ENCODE measurements at regions not wholly inside any gene's neighbourhood (a gene's known extent, or its start where the extent isn't known, plus 50 kb on each side); places are given as distances from the start of the nearest gene placed in this dataset.

DNA sequence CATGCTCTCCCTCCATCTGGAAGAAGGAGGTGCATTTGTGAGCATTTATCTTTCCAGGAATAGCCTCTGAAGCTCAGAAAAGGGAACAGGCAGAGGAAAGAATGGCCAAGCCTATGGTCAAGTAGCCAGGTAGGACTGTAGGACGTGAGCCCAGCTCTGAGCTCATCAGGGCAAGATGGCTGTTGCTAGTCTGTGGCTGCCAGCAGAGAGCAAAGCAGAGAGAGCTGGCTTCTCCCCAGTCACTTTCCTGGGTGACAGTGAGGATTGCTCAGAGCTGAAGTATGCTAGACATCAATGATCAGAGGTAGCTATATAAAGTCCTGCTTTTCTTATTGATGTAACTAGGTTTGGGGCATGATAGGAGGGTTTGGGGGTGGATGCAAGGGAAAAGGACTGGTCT, 146.1 kb upstream of the SLC24A5 start:
- Histone ChIP-seq H3K36me3 (ENCODE audit: insufficient read depth, low read length) (no peaks in the 10 kb centered on the region), H3K9me3 (ENCODE audit: low read length) (no peaks in the 10 kb centered on the region), H3F3A (ENCODE audit: insufficient read depth, low read length, poor library complexity, severe bottlenecking) (no peaks in the 10 kb centered on the region), H2AFZ (ENCODE audit: low read depth, low read length) (no peak overlapping the region), H3K27ac (ENCODE audit: low read length) (no peak overlapping the region), H3K27me3 (ENCODE audit: insufficient read depth, low read depth, low read length) (no peaks in the 10 kb centered on the region), H4K20me1 (ENCODE audit: insufficient read depth) (no peaks in the 10 kb centered on the region), H3K79me2 (replicated peaks; ENCODE audit: insufficient read depth, low read length) (no peaks in the 10 kb centered on the region), H3K4me3 (ENCODE audit: low read length) (no peak overlapping the region), H3K9ac (ENCODE audit: low read length) (no peak overlapping the region), H3K9me2 (ENCODE audit: insufficient read depth, low read length) (no peaks in the 10 kb centered on the region), H3K4me2 (ENCODE audit: low read length) (no peak overlapping the region)
- TF ChIP-seq TAF1 (IDR thresholded peaks at IDR 0.05; ENCODE audit: low read depth) (no peak), MXI1 (conservative IDR thresholded peaks at IDR 0.05; ENCODE audit: poor library complexity, severe bottlenecking) (no peak)

DNA sequence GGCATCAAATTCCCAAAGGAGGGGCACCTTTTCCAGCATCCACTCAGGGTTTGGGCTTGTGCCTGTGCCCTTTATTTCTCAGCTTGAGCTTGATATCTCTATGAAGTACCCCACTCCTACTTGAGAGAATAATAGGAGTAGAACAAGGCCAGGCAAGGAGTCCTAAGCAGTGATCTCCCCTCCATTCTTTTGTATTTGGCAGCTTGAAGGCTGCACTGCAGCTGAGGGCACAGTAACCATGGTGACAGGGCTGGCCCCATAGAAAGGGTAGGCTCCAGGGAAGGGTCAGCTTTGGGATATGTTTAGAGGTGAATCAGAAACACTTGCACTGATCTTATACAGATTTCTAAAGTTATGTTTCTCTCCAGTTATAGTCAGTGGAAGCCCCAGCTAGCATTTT, 145.4 kb upstream of the SLC24A5 start:
- no peaks in the 10 kb centered on the region for H4K20me1 ChIP-seq (ENCODE audit: insufficient read depth)
- no peak overlapping the region for H3K27ac ChIP-seq (ENCODE audit: low read length)
- no peak overlapping the region for H3K4me3 ChIP-seq (ENCODE audit: low read length)

More for the DNA sequence above, 145.4 kb upstream of the SLC24A5 start:
- no peaks in the 10 kb centered on the region for H3K9me3 ChIP-seq (ENCODE audit: low read length)
- H3K27me3 ChIP-seq (ENCODE audit: insufficient read depth, low read depth, low read length): no peaks in the 10 kb centered on the region
- no peak overlapping the region for H2AFZ ChIP-seq (ENCODE audit: low read depth, low read length)
- no peaks in the 10 kb centered on the region for H3K36me3 ChIP-seq (ENCODE audit: insufficient read depth, low read length)
- H3K79me2 ChIP-seq (replicated peaks; ENCODE audit: insufficient read depth, low read length): no peaks in the 10 kb centered on the region
- H3K4me2 ChIP-seq (ENCODE audit: low read length): no peak overlapping the region
- no peak overlapping the region for H3K9ac ChIP-seq (ENCODE audit: low read length)
- H3K9me2 ChIP-seq (ENCODE audit: insufficient read depth, low read length): no peaks in the 10 kb centered on the region
- no peaks in the 10 kb centered on the region for H3F3A ChIP-seq (ENCODE audit: insufficient read depth, low read length, poor library complexity, severe bottlenecking)
- TF ChIP-seq EP300 (conservative IDR thresholded peaks at IDR 0.05; ENCODE audit: poor library complexity, severe bottlenecking): no peak
- TF ChIP-seq SMC3 (conservative IDR thresholded peaks at IDR 0.05; ENCODE audit: poor library complexity): no peak
- TF ChIP-seq TAF1 (IDR thresholded peaks at IDR 0.05; ENCODE audit: low read depth): no peak
- TF ChIP-seq MXI1 (conservative IDR thresholded peaks at IDR 0.05; ENCODE audit: poor library complexity, severe bottlenecking): no peak
- TF ChIP-seq REST (IDR thresholded peaks at IDR 0.05; ENCODE audit: borderline replicate concordance): no peak
- no peak for TF ChIP-seq POLR2AphosphoS5 (IDR thresholded peaks at IDR 0.05)
- TF ChIP-seq EZH2 (IDR thresholded peaks at IDR 0.05; ENCODE audit: borderline replicate concordance, insufficient read depth, low read length, poor library complexity, severe bottlenecking): no peak
- TF ChIP-seq, protein P1, sequence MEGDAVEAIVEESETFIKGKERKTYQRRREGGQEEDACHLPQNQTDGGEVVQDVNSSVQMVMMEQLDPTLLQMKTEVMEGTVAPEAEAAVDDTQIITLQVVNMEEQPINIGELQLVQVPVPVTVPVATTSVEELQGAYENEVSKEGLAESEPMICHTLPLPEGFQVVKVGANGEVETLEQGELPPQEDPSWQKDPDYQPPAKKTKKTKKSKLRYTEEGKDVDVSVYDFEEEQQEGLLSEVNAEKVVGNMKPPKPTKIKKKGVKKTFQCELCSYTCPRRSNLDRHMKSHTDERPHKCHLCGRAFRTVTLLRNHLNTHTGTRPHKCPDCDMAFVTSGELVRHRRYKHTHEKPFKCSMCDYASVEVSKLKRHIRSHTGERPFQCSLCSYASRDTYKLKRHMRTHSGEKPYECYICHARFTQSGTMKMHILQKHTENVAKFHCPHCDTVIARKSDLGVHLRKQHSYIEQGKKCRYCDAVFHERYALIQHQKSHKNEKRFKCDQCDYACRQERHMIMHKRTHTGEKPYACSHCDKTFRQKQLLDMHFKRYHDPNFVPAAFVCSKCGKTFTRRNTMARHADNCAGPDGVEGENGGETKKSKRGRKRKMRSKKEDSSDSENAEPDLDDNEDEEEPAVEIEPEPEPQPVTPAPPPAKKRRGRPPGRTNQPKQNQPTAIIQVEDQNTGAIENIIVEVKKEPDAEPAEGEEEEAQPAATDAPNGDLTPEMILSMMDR (IDR thresholded peaks at IDR 0.05; ENCODE audit: poor library complexity, severe bottlenecking): no peak
- no peak for TF ChIP-seq RAD21 (conservative IDR thresholded peaks at IDR 0.05)
